ENCODE measurements at regions not wholly inside any gene's neighbourhood (a gene's known extent, or its start where the extent isn't known, plus 50 kb on each side); places are given as distances from the start of the nearest gene placed in this dataset.

DNA sequence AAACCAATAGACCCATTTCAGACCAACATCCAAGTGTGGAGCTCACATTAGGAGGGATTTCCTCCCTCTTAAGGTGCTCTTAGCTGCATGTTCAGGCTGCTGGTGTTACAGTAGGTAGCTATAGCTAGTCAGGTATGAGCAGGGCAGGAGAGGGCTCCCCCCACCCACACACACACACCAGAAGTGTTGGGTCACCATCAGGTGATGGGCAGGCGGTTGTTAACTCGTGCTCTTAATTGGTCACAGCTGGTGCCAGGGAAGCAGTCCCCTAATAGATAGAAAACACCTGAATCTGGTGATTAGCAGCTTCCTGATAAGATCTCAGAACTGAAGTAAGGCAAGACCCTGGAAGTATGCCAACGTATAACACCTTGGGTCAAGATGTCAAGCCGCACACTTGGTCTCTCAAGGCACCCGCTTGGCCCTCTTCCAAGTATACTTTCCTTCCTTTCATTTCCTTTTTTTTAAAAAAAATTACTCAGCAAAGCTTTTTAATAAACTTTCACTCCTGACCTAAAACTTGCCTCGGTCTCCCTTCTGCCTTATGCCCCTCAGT is 532.4 kb downstream of the DNAH5 start:
- Mint-ChIP-seq H3K36me3 (ENCODE audit: insufficient read depth) (no peaks in the 10 kb centered on the region), H3K4me1 (ENCODE audit: low read depth in 2 of 2) (no peaks in the 10 kb centered on the region), H3K4me3 (no peak overlapping the region), H3K27me3 (no peaks in the 10 kb centered on the region), H3K9me3 (no peaks in the 10 kb centered on the region), H3K27ac (no peak overlapping the region)
- no peak for DNase-seq
- no peak for ATAC-seq (replicated peaks)

DNA sequence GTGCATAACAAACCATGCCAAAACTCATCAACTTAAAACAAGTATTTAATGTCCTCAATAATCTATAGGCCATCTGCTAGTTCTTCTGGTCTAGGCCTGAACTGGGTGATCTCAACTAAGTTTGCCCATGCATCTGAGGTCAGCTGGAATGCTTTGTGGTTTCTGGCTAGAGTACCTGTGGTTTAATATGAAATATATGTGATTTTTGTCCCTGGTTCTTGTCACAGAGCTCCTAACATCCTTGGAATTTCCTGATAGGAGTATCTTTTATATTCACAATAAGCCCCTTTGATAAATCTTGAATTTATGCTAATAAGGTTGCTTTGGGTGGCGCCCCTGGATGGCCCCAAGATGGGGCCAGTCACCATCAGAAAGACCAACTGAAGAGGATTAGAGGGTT is 535.9 kb downstream of the DNAH5 start:
- Mint-ChIP-seq H3K27me3 (no peaks in the 10 kb centered on the region), H3K27ac (no peak overlapping the region), H3K4me3 (no peak overlapping the region), H3K4me1 (ENCODE audit: low read depth in 2 of 2) (no peaks in the 10 kb centered on the region), H3K9me3 (peaks cover 2 to 5% of the 10 kb centered on the region in 2 donors), H3K36me3 (ENCODE audit: insufficient read depth) (no peaks in the 10 kb centered on the region)
- ATAC-seq (replicated peaks) = no peak
- no peak for DNase-seq

DNA sequence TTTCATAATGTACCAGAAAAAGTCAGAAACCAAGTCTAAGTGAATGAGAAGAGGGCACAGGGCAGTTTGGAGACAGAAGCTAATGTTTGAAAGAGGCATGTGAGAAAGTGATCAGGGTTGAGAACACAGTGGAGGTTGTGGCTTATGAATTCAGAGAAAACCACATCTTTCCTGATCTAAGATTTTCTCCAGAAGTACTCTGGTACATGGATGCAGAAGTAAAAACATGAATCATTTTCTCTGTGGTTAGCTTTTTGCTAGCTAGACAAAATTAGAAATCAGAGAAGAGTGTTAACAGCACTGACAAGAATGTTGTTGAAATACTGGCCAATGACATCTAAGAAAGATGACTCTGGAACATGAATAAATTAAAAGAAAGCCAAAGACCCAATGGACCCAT is 541.1 kb downstream of the DNAH5 start:
- ATAC-seq (replicated peaks) = no peak
- no peak overlapping the region for H3K27ac Mint-ChIP-seq
- H3K4me3 Mint-ChIP-seq = no peak overlapping the region
- no peaks in the 10 kb centered on the region for H3K36me3 Mint-ChIP-seq (ENCODE audit: insufficient read depth)
- peaks cover 6 to 17% of the 10 kb centered on the region in 2 donors for H3K9me3 Mint-ChIP-seq
- no peak for DNase-seq
- no peaks in the 10 kb centered on the region for H3K4me1 Mint-ChIP-seq (ENCODE audit: low read depth in 2 of 2)
- no peaks in the 10 kb centered on the region for H3K27me3 Mint-ChIP-seq

DNA sequence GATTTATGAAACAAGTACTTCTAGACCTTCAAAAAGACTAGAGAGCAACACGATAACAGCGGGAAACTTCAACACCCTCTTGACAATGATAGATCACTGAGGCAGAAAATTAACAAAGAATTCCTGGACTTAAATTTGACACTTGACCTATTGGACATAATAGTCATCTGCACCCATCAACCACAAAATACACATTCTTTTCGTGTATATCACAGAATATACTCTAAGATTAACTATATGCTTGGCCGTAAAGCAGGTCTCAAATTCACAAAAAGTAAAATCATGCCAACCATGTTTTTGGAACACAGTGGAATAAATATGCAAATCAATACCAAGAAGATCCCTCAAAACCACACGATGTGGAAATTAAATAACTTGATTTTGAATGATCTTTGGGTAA is 559.4 kb downstream of the DNAH5 start:
- Mint-ChIP-seq H3K27ac (no peak overlapping the region), H3K36me3 (ENCODE audit: insufficient read depth) (no peaks in the 10 kb centered on the region), H3K9me3 (peaks cover 4 to 16% of the 10 kb centered on the region in 2 donors), H3K27me3 (no peaks in the 10 kb centered on the region), H3K4me1 (ENCODE audit: low read depth in 2 of 2) (no peaks in the 10 kb centered on the region), H3K4me3 (no peak overlapping the region)
- ATAC-seq (replicated peaks) = no peak
- DNase-seq = no peak

DNA sequence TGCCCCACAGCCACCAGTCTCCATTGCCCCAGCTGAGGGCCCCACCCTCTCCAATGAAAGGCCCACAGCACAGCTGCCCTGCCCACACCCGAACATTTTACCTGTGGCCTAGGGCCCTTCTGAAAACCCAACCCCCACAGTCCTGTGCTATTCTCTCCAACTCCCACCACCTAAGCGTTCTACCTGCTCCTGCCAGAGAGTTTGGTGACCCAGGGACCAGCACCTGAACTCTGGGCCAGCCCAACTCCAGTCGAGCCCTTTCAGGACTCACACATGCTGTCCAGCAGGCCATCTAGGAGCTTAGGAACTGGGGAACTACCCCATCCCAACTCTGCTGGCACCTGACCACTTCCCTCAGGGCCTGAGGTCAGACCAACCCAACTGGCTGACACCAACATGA is 562.3 kb downstream of the DNAH5 start:
- Mint-ChIP-seq H3K36me3 (ENCODE audit: insufficient read depth) (no peaks in the 10 kb centered on the region), H3K27me3 (no peaks in the 10 kb centered on the region), H3K4me3 (no peak overlapping the region), H3K4me1 (ENCODE audit: low read depth in 2 of 2) (no peaks in the 10 kb centered on the region), H3K9me3 (peaks cover 4 to 16% of the 10 kb centered on the region in 2 donors), H3K27ac (no peak overlapping the region)
- DNase-seq (no peak), ATAC-seq (replicated peaks) (no peak)

DNA sequence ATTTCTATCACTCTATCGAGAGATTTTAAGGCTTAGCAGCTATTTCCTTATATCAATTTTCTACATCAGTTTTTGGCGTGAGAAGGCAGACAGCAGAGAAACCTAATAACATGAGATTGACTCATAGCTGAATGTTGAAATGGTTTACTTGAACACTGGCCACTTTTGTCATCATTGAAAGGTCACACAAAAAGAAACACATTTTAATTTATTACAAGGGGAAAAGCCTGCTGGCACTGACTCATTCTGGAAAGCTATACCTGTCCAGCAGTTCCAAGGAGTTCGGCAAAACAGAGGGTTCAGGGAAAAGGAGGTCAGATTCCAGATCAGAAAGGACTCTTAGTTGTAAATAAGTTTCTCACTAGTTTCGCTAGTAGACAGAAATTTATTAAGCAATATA is 566.4 kb downstream of the DNAH5 start:
- DNase-seq (no peak), ATAC-seq (replicated peaks) (no peak)
- no peaks in the 10 kb centered on the region for H3K36me3 Mint-ChIP-seq (ENCODE audit: insufficient read depth)
- no peak overlapping the region for H3K4me3 Mint-ChIP-seq
- no peak overlapping the region for H3K27ac Mint-ChIP-seq
- H3K4me1 Mint-ChIP-seq (ENCODE audit: low read depth in 2 of 2) = no peaks in the 10 kb centered on the region
- H3K27me3 Mint-ChIP-seq = no peaks in the 10 kb centered on the region
- peaks cover 4 to 18% of the 10 kb centered on the region in 2 donors for H3K9me3 Mint-ChIP-seq

DNA sequence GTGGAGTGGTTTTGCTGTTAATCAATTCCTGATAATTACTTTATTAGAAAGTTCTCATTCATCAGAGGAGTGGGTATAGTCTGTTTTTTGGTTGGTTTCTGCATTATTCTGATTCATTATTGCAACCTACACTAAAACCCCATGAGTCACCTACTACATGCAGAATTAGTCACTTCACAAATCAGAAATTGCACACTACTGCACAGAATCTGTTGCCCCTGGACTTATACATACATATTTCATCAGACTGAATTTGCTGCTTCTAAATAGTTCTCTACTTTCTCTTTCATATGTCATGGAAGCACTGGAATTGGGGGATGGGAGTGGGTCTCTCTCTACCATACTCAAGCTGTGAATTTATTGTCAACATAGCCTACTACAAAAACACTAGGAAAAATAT is 585.1 kb downstream of the DNAH5 start:
- Mint-ChIP-seq H3K27ac (no peak overlapping the region), H3K4me1 (ENCODE audit: low read depth in 2 of 2) (no peaks in the 10 kb centered on the region), H3K4me3 (no peak overlapping the region), H3K9me3 (peaks cover 0 to 7% of the 10 kb centered on the region in 2 donors), H3K36me3 (ENCODE audit: insufficient read depth) (no peaks in the 10 kb centered on the region), H3K27me3 (no peaks in the 10 kb centered on the region)
- DNase-seq (no peak), ATAC-seq (replicated peaks) (no peak)

DNA sequence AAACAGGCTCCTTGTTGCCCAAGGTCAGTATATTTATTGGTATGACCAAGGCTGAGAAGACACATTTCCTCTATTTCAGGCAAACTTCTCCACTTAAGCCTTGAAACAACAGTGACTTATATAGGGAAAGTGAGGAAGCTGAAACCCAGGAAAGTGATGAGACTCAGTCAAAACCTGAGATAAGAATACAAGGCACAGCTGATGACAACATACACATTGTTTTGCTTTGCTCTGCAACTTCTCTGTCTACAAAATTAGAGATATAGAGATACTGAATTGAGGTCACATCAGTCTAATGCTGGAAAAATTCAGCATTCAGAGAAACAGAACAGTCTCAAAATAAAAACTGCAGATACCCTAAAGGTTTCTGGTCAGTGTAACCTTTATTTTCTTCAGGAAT is 586.1 kb downstream of the DNAH5 start:
- Mint-ChIP-seq H3K27me3 (no peaks in the 10 kb centered on the region), H3K4me1 (ENCODE audit: low read depth in 2 of 2) (no peaks in the 10 kb centered on the region)

DNA sequence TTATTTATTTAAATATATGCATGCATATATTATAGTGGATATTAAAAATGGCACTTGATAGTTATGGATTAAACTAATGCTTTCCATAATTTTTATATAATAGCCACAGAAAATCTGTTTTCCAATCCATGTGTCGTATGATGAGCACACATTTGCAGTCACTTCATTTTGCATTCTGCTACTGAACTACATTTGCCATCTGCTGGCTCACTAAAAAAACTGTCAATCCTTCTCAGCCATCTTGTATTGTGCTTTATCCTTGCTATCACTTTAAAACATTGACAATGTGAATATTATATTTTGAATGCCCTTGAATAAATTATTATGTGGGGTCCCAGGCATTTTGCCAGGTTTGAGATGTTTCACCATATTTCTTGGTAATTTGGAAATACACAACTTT is 586.6 kb downstream of the DNAH5 start:
- Mint-ChIP-seq H3K4me3 (no peak overlapping the region), H3K27ac (no peak overlapping the region), H3K36me3 (ENCODE audit: insufficient read depth) (no peaks in the 10 kb centered on the region), H3K9me3 (peaks cover 0 to 7% of the 10 kb centered on the region in 2 donors), H3K27me3 (no peaks in the 10 kb centered on the region), H3K4me1 (ENCODE audit: low read depth in 2 of 2) (no peaks in the 10 kb centered on the region)
- no peak for DNase-seq
- ATAC-seq (replicated peaks) = no peak

More for the DNA sequence above, 586.1 kb downstream of the DNAH5 start:
- Mint-ChIP-seq H3K36me3 (ENCODE audit: insufficient read depth) (no peaks in the 10 kb centered on the region), H3K9me3 (peaks cover 0 to 7% of the 10 kb centered on the region in 2 donors), H3K4me3 (no peak overlapping the region), H3K27ac (no peak overlapping the region)
- ATAC-seq (replicated peaks) (no peak), DNase-seq (no peak)

DNA sequence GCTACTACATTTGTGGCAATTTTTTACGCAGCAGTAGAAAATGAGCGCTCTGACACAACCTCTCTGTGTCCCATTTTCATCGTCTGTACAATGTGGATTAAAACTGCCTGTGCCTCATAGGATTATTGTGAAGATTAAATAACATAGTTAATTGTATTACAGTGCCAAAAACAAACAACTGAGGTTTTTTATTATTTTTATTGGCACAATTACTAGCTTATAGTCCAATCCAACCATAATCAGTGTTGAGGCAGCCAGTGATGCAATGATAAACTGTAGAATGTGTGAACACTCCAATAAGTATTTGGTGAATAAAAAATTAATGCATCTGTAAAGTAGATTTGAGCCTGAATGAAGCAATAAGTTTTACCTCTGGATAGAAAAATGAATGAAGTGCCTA is 588.3 kb downstream of the DNAH5 start:
- peaks cover 3% of the 10 kb centered on the region for H3K36me3 Mint-ChIP-seq (ENCODE audit: insufficient read depth)
- ATAC-seq (replicated peaks) = no peak
- no peak overlapping the region for H3K27ac Mint-ChIP-seq
- H3K9me3 Mint-ChIP-seq = peaks cover 0 to 6% of the 10 kb centered on the region in 2 donors
- no peaks in the 10 kb centered on the region for H3K27me3 Mint-ChIP-seq
- no peak for DNase-seq
- no peaks in the 10 kb centered on the region for H3K4me1 Mint-ChIP-seq (ENCODE audit: low read depth in 2 of 2)
- H3K4me3 Mint-ChIP-seq = no peak overlapping the region

DNA sequence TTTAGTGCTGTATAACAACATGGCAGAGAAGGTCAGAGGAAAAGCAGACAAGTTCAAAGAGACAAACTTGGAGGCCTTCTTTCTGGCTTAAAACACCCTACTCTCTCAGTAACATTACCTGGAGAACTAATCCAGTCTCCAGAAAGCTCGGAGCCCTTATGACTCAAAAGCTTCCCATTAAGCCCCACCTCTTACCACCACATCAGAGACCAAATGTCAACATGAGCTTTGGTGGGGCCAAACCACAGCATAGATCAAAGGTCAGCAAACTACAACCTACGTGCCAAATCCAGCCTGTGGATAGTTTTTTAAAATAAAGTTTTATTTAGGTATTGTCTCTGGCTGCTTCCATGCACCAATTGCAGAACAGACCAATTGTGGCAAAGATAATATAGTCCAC is 589.9 kb downstream of the DNAH5 start:
- H3K4me3 Mint-ChIP-seq = no peak overlapping the region
- H3K9me3 Mint-ChIP-seq = peaks cover 0 to 4% of the 10 kb centered on the region in 2 donors
- H3K4me1 Mint-ChIP-seq (ENCODE audit: low read depth in 2 of 2) = no peaks in the 10 kb centered on the region
- ATAC-seq (replicated peaks) = no peak
- H3K27me3 Mint-ChIP-seq = no peaks in the 10 kb centered on the region
- H3K27ac Mint-ChIP-seq = no peak overlapping the region
- no peak for DNase-seq
- H3K36me3 Mint-ChIP-seq (ENCODE audit: insufficient read depth) = peaks cover 3% of the 10 kb centered on the region

DNA sequence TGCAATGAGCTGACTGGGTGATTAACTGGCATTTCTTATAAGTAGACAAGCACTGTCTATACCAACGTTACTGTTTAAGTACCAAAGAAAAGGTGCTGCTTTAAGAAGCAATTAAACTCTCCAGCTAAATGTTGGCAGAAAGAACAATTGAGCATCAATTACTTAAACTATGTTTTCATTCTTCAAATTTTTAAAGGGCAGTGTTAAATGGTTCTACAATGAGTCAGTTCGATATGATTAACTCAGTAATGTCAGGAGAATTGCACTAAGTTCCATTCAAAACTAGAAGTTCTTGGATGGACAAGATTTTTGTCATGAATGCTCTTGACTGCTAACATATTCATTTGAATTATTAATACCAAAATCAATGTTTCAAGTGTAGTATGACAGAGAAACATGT is 593.7 kb downstream of the DNAH5 start:
- H3K27ac Mint-ChIP-seq = no peak overlapping the region
- DNase-seq = no peak
- no peak overlapping the region for H3K4me3 Mint-ChIP-seq
- no peaks in the 10 kb centered on the region for H3K4me1 Mint-ChIP-seq (ENCODE audit: low read depth in 2 of 2)
- ATAC-seq (replicated peaks) = no peak
- H3K27me3 Mint-ChIP-seq = no peaks in the 10 kb centered on the region
- peaks cover 3% of the 10 kb centered on the region for H3K36me3 Mint-ChIP-seq (ENCODE audit: insufficient read depth)
- H3K9me3 Mint-ChIP-seq = peaks cover 0 to 4% of the 10 kb centered on the region in 2 donors

DNA sequence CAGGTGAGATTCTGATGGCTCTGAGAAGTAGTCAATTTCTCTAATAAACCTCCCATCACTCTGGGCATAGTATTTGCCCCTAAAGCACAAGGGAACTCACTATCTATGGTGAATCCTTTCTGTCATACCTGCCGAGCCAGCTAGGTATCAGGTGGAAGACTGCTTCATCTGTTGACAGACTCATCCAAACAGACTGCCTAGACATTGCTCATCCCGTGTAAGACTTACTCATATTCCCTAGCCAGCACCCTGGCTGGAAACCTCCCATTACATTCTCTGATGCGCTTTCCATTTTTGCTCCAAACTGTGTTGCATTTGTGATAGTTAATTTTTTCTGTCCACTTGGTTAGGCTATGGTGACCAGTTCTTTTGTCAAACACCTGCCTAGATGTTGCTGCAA is 595.9 kb downstream of the DNAH5 start:
- Mint-ChIP-seq H3K4me3 (no peak overlapping the region), H3K27ac (no peak overlapping the region), H3K4me1 (ENCODE audit: low read depth in 2 of 2) (no peaks in the 10 kb centered on the region), H3K27me3 (no peaks in the 10 kb centered on the region), H3K9me3 (peaks cover 0 to 2% of the 10 kb centered on the region in 2 donors), H3K36me3 (ENCODE audit: insufficient read depth) (peaks cover 3% of the 10 kb centered on the region)
- ATAC-seq (replicated peaks) = no peak
- DNase-seq = no peak

DNA sequence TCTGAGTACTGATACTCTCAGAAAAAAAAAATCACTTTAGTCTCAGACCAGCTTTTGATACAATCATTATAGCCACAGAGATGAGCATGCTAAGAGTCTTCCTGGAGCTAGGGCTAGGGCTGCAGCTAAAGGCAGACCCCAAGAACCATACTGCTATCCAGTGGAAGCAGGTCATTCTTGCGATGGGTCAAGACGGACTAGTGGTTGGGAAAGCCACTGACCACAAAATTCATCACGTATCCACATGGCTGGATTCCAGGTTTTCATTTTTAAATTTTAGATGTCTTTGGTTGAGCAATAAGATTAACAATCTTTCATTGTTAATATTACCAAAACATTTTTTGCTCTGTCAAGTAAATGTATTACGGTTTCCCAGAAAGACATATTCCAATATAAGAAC is 598.1 kb downstream of the DNAH5 start:
- Mint-ChIP-seq H3K27ac (no peak overlapping the region), H3K4me3 (no peak overlapping the region), H3K36me3 (ENCODE audit: insufficient read depth) (no peaks in the 10 kb centered on the region), H3K4me1 (ENCODE audit: low read depth in 2 of 2) (no peaks in the 10 kb centered on the region), H3K9me3 (peaks cover 0 to 2% of the 10 kb centered on the region in 2 donors), H3K27me3 (no peaks in the 10 kb centered on the region)
- no peak for ATAC-seq (replicated peaks)
- no peak for DNase-seq

DNA sequence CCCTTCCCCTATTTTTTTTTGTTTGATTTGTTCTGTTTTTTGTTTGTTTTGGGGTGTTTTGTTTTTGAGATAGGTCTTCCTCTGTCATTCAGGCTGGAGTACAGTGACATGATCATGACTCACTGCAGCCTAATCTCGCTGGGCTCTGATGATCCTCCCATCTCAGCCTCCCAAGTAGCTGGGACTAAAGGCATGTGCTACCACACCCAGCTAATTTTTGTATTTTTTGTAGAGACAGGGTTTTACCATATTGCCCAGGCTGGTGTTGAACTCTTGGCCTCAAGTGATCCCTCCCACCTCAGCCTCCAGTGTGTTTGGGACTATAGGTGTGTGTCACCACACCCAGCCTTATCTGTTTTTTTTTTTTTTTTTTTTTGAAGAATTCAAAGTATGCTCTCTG is 605.4 kb downstream of the DNAH5 start:
- no peak overlapping the region for H3K4me3 Mint-ChIP-seq
- H3K27me3 Mint-ChIP-seq = no peaks in the 10 kb centered on the region
- ATAC-seq (replicated peaks) (no peak), DNase-seq (no peak)
- no peaks in the 10 kb centered on the region for H3K36me3 Mint-ChIP-seq (ENCODE audit: insufficient read depth)
- no peaks in the 10 kb centered on the region for H3K4me1 Mint-ChIP-seq (ENCODE audit: low read depth in 2 of 2)
- peaks cover 2 to 4% of the 10 kb centered on the region in 2 donors for H3K9me3 Mint-ChIP-seq
- H3K27ac Mint-ChIP-seq = no peak overlapping the region
